PC-9 (cell line): ENCODE measurements at regions not wholly inside any gene's neighbourhood (a gene's known extent, or its start where the extent isn't known, plus 50 kb on each side); places are given as distances from the start of the nearest gene placed in this dataset.

Experiments used
- EZH2 ChIP-seq: fragments of 200-600 bp; sonication (generic); IDR thresholded peaks from 2 replicates; pipeline ENCODE4 v1.8.0; 2017; ENCODE audit warnings: antibody characterized with exemption, low read depth
- TF ChIP-seq, protein P1 (sequence below): fragments of 200-600 bp; sonication (generic); conservative IDR thresholded peaks from 2 replicates; pipeline ENCODE4 v1.6.1; 2017; ENCODE audit warnings: mixed run types, antibody characterized with exemption, mild to moderate bottlenecking, moderate library complexity

GRCh38 chr1:235006816-235007215 lies 121.8 kb downstream of the TOMM20 start:
- TF ChIP-seq, protein P1, sequence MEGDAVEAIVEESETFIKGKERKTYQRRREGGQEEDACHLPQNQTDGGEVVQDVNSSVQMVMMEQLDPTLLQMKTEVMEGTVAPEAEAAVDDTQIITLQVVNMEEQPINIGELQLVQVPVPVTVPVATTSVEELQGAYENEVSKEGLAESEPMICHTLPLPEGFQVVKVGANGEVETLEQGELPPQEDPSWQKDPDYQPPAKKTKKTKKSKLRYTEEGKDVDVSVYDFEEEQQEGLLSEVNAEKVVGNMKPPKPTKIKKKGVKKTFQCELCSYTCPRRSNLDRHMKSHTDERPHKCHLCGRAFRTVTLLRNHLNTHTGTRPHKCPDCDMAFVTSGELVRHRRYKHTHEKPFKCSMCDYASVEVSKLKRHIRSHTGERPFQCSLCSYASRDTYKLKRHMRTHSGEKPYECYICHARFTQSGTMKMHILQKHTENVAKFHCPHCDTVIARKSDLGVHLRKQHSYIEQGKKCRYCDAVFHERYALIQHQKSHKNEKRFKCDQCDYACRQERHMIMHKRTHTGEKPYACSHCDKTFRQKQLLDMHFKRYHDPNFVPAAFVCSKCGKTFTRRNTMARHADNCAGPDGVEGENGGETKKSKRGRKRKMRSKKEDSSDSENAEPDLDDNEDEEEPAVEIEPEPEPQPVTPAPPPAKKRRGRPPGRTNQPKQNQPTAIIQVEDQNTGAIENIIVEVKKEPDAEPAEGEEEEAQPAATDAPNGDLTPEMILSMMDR: no peak
- no peak for TF ChIP-seq EZH2
